Calu3 (cell line): ENCODE measurements at regions not wholly inside any gene's neighbourhood (a gene's known extent, or its start where the extent isn't known, plus 50 kb on each side); places are given as distances from the start of the nearest gene placed in this dataset.
A peak's percentile ranks its signal among the peaks of the same experiment; 100 is the strongest.

Experiments
- BruUV-seq: library from RNA; stranded (reverse); fragments of 400-500 nt; replicated peaks from 2 replicates; lab custom pipeline; 2021; lab: Mats Ljungman, UMichigan
- CTCF ChIA-PET: fragments of 300-600 bp; sonication (Branson Sonifier 250); formaldehyde crosslinking; loops from one replicate; lab custom pipeline; 2022; ENCODE audit warnings: antibody characterized with exemption; lab: Charles Lee
- DNase-seq: peaks from one replicate; pipeline ENCODE4 v3.0.0; 2022
- H3K27ac Mint-ChIP-seq: one replicate; pipeline ENCODE4 v1.8.0; 2022; ENCODE audit warnings: mixed read lengths; ENCODE audit not compliant: unreplicated experiment
- H3K27me3 Mint-ChIP-seq: one replicate; pipeline ENCODE4 v1.8.0; 2022; ENCODE audit warnings: mixed read lengths; ENCODE audit not compliant: unreplicated experiment
- H3K36me3 Mint-ChIP-seq: one replicate; pipeline ENCODE4 v1.8.0; 2022; ENCODE audit warnings: mild to moderate bottlenecking, moderate library complexity, mixed read lengths; ENCODE audit not compliant: insufficient read depth, unreplicated experiment
- H3K4me1 Mint-ChIP-seq: one replicate; pipeline ENCODE4 v1.8.0; 2022; ENCODE audit warnings: mild to moderate bottlenecking, low read depth, mixed read lengths; ENCODE audit not compliant: unreplicated experiment
- H3K4me3 Mint-ChIP-seq: one replicate; pipeline ENCODE4 v1.8.0; 2022; ENCODE audit warnings: mild to moderate bottlenecking, low read depth, moderate library complexity, mixed read lengths; ENCODE audit not compliant: unreplicated experiment
- H3K9me3 Mint-ChIP-seq: one replicate; pipeline ENCODE4 v1.8.0; 2022; ENCODE audit warnings: low read depth, mixed read lengths; ENCODE audit not compliant: unreplicated experiment
- intact Hi-C: fragments of 100-400 bp; cut with micrococcal nuclease; formaldehyde crosslinking; loops from one replicate; pipeline ENCODE4 v1.10.0; 2022; ENCODE audit not compliant: unreplicated experiment
- TF ChIP-seq, protein P1 (sequence below): fragments of 200-600 bp; IDR thresholded peaks from one replicate; pipeline ENCODE4 v1.8.0; 2022; ENCODE audit warnings: antibody characterized with exemption; ENCODE audit not compliant: unreplicated experiment

DNA sequence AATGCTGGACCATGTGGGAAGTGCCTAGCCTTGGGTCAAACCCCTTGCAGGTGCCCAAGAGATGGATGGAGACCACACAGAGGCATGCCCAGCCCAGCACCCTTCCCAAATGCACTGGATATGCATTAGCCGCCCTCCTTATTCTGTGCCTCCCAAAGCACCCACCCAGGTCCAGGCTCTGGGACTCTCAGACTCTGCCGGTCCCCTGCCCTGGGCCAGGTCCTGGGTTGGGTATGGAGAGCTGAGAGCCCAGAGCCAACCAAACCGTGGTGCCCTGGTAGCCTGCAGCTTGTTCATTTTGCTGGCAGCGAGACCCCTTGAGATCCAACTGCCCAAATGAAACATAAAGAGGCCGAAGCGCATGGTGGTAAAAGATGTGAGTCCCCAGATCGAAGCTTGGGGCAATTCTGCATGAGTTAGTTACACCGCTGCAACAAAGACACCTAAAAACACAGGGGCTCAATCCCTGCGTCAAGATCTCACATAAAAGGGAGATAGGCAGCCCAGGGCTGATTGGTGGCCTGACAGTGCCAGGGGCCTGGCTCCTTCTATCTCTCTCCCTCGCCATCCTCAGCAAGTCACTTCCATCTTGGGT, 61.5 kb downstream of the MYEOV start:
- peaks cover 26% of the 10 kb centered on the region for H3K4me1 Mint-ChIP-seq

DNA sequence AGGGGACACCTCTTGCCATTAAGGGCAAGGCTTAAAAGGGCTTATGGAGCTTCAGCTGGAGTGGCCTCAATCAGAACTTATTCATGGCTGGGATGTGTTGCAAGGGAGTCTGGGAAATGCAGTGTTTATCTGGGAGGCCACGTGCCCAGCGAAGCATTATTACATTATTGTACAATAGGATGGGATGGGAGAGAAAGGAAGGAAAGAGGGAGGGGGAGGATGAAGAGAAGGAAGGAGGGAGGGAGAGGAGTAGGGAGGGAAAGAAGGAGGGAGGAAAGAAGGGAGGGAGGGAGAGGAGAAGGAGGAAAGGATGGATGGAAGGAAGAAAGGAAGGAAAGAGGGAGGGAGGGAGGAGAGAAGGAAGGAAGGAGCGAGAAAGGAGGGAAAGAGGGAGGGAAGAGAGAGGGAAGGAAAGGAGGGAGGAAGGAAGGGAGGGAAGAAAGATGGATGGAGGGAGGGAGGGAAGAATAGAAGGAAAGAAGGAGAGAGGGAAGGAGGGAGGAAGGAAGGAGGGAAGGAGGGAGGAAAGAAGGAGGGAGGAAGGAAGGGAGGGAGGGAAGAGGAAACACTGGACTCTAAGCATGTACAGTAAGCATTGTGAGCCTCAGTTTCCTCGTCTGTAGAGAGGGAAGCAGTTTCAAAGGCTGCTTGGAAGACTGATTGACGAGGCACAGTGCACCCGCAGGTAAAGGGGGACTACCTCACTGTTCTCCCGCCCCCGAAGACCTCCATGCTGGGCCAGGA, 62.2 kb downstream of the MYEOV start:
- BruUV-seq, result no TSS peak
- CTCF ChIA-PET, result no interaction called here
- Mint-ChIP-seq H3K4me1 (peaks cover 22% of the 10 kb centered on the region), H3K36me3 (peaks cover 13% of the 10 kb centered on the region), H3K27ac (no peak overlapping the region), H3K27me3 (no peaks in the 10 kb centered on the region), H3K9me3 (no peaks in the 10 kb centered on the region), H3K4me3 (no peak overlapping the region)
- intact Hi-C loops, result no loop called here
- TF ChIP-seq, protein P1, sequence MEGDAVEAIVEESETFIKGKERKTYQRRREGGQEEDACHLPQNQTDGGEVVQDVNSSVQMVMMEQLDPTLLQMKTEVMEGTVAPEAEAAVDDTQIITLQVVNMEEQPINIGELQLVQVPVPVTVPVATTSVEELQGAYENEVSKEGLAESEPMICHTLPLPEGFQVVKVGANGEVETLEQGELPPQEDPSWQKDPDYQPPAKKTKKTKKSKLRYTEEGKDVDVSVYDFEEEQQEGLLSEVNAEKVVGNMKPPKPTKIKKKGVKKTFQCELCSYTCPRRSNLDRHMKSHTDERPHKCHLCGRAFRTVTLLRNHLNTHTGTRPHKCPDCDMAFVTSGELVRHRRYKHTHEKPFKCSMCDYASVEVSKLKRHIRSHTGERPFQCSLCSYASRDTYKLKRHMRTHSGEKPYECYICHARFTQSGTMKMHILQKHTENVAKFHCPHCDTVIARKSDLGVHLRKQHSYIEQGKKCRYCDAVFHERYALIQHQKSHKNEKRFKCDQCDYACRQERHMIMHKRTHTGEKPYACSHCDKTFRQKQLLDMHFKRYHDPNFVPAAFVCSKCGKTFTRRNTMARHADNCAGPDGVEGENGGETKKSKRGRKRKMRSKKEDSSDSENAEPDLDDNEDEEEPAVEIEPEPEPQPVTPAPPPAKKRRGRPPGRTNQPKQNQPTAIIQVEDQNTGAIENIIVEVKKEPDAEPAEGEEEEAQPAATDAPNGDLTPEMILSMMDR, result no peak
- no peak for DNase-seq

More for the DNA sequence above, 61.5 kb downstream of the MYEOV start:
- no peaks in the 10 kb centered on the region for H3K9me3 Mint-ChIP-seq
- no peak overlapping the region for H3K4me3 Mint-ChIP-seq
- peaks cover 8% of the 10 kb centered on the region for H3K36me3 Mint-ChIP-seq
- BruUV-seq, result no TSS peak
- no peak overlapping the region for H3K27ac Mint-ChIP-seq
- CTCF ChIA-PET, result no interaction called here
- TF ChIP-seq, protein P1, result no peak
- intact Hi-C loops, result no loop called here
- H3K27me3 Mint-ChIP-seq, result no peaks in the 10 kb centered on the region
- no peak for DNase-seq

DNA sequence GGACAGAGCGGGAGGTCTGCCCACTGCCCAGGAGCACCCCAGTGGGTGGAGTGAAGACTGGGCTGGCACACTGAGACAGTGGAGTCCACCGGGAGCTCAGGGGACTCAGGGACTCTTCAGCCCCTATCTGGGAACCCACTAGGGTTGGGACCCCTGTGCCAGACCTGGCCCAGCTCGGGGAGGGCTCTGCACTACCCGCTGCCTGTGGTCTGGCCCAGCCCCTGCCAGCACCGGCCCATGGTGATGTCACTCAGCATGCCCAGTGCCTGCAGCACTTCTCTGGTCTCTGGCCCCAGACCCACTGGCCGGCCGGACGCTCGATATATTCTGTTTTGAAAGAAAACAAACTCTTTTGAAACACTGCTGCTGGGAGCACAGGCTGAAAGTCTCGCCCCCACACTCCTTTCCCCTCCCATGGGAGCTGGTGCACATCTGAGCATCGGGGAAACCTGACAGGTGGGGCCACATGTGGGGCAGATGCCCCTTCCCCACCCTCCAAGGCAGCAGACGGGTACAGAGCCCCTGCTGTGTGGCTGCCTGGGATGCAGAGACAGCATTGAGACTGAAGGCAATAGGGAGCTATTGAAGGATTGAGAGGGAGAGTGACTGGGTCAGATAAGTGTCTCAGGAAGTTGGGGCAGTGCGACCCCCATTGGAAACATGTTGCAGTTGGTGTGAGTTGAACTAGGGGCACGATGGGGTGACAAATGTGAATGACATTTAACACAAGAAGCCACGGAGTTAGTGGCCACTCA, 62.9 kb downstream of the MYEOV start:
- Mint-ChIP-seq H3K36me3 (peaks cover 18% of the 10 kb centered on the region), H3K27ac (peak overlapping the region; percentile 31), H3K4me1 (peaks cover 22% of the 10 kb centered on the region), H3K27me3 (no peaks in the 10 kb centered on the region), H3K9me3 (no peaks in the 10 kb centered on the region), H3K4me3 (no peak overlapping the region)
- intact Hi-C loops, result no loop called here
- DNase-seq, result no peak
- TF ChIP-seq, protein P1, result no peak
- CTCF ChIA-PET, result interaction anchor here (0.5 kb wide), 1 partner anchor 205 kb away, joined by 4 read pairs; no protein-coding TSS in a partner anchor
- no TSS peak for BruUV-seq

DNA sequence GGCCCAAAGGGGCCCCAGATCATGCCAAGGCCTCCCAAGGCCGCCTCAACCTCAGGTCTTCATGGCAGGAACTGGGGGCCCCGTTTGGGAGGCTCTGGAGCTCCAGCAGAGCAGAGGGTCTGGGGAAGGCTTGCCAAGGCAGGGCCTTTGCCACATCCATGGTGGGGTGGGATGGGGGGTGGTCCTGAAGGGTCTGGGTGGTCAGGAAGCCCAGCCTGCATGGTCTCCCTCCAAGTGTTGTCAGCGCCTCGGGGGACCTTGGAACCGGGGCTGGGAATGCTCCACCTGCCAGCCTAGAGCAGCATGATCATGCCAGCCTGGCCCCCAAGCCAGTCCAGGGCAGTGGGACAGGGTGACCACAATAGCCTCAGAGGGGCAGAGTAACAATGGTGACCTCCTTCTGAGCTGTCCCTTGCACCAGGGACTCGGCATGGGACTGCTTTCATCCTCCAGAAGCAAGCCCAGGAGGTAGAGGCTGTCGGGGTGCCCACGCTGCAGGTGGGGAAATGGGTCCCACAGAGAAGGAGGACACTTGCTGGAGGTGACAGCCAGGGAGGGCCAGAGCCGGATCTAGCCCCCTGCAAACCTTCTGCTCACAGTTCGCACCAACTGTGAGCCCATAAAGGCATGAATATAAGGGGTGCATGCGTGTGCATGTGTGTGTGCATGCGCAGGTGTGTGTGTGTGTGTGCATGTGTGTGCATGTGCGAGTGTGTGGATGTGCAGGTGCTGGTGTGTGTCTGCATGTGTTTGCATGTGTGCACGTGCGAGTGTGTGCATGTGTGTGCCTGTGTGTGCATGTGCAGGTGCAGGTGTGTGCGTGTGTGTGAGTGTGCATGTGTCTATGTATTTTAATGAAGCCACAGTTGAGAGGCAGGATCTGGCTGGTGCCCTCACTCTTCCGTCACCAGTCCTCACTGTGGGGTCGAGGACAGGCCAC, 63.8 kb downstream of the MYEOV start:
- intact Hi-C loops, result no loop called here
- no TSS peak for BruUV-seq
- H3K9me3 Mint-ChIP-seq, result no peaks in the 10 kb centered on the region
- peaks cover 24% of the 10 kb centered on the region for H3K36me3 Mint-ChIP-seq
- H3K4me3 Mint-ChIP-seq, result no peak overlapping the region
- no peaks in the 10 kb centered on the region for H3K27me3 Mint-ChIP-seq
- H3K4me1 Mint-ChIP-seq, result peaks cover 20% of the 10 kb centered on the region
- H3K27ac Mint-ChIP-seq, result peak overlapping the region; percentile 31
- no peak for DNase-seq
- TF ChIP-seq, protein P1, result no peak
- CTCF ChIA-PET, result no interaction called here
